Epithelial cell of esophagus (primary cell): ENCODE measurements at regions not wholly inside any gene's neighbourhood (a gene's known extent, or its start where the extent isn't known, plus 50 kb on each side); places are given as distances from the start of the nearest gene placed in this dataset.
A peak's percentile ranks its signal among the peaks of the same experiment; 100 is the strongest.

ENCODE experiments used
- DNase-seq: peaks from one replicate; pipeline ENCODE4 v3.0.0; 2010; ENCODE audit warnings: low read depth
- H3K4me3 ChIP-seq: 2 replicates; pipeline ENCODE4 v1.5.1; 2011; ENCODE audit warnings: mild to moderate bottlenecking, low read length, control low read depth
- CTCF ChIP-seq: IDR thresholded peaks from 2 replicates; pipeline ENCODE4 v1.5.1; 2011; ENCODE audit warnings: low read depth, mild to moderate bottlenecking, low read length, control low read depth, inconsistent platforms; ENCODE audit not compliant: insufficient read depth; ENCODE audit errors: missing control alignments

- no peak for TF ChIP-seq CTCF
- no peak for DNase-seq
- no peak overlapping the region for H3K4me3 ChIP-seq
These were observed 142.9 kb upstream of the NDUFV2 start for GRCh38 chr18:8959551-8960135.

- TF ChIP-seq CTCF = no peak
- DNase-seq = peak; percentile 92
- no peak overlapping the region for H3K4me3 ChIP-seq
These were observed 141.5 kb upstream of the NDUFV2 start for GRCh38 chr18:8960740-8961657.

GRCh38 chr18:8962192-8962779, 140.2 kb upstream of the NDUFV2 start:
- no peak overlapping the region for H3K4me3 ChIP-seq
- TF ChIP-seq CTCF = no peak
- DNase-seq = no peak

GRCh38 chr18:8962855-8963635, 139.5 kb upstream of the NDUFV2 start:
- TF ChIP-seq CTCF = no peak
- no peak overlapping the region for H3K4me3 ChIP-seq
- peak; percentile 50 for DNase-seq

- DNase-seq = no peak
- H3K4me3 ChIP-seq = no peak overlapping the region
- no peak for TF ChIP-seq CTCF
These were observed 138.6 kb upstream of the NDUFV2 start for GRCh38 chr18:8963876-8964275.

GRCh38 chr18:8965398-8965797, 137.1 kb upstream of the NDUFV2 start:
- TF ChIP-seq CTCF = no peak
- DNase-seq = no peak
- H3K4me3 ChIP-seq = no peak overlapping the region
